Lung (tissue), 11 donors: ENCODE measurements at regions not wholly inside any gene's neighbourhood (a gene's known extent, or its start where the extent isn't known, plus 50 kb on each side); places are given as distances from the start of the nearest gene placed in this dataset.
A peak's percentile ranks its signal among the peaks of the same experiment; 100 is the strongest.

Experiments used
- ATAC-seq: fragments of 200-7000 bp; cut with Tn5 transposase; one replicate; pipeline ENCODE4 v1.9.1; 2020; ENCODE audit warnings: moderate number of reproducible peaks; ENCODE audit not compliant: insufficient read depth, low FRiP score
- DNase-seq, 3 donors: peaks; one replicate each; pipeline ENCODE4 v3.0.0-alpha.2; 2013 to 2017
- H3K27ac ChIP-seq, 2 donors: one replicate each; pipeline ENCODE4 v1.5.1; 2013; ENCODE audit warnings: mild to moderate bottlenecking in 2 of 2, moderate library complexity in 2 of 2, control low read depth in 1 of 2, inconsistent platforms in 1 of 2, low read depth in 1 of 2, low read length in 1 of 2
- H3K27me3 ChIP-seq, 3 donors: one replicate each; pipeline ENCODE4 v1.5.1; 2013; ENCODE audit warnings: low read length in 2 of 3; ENCODE audit not compliant: control insufficient read depth in 3 of 3, insufficient read depth in 3 of 3
- H3K36me3 ChIP-seq, 4 donors: one replicate each; pipeline ENCODE4 v1.5.1; 2013; ENCODE audit warnings: low read length in 4 of 4, mild to moderate bottlenecking in 1 of 4, moderate library complexity in 1 of 4; ENCODE audit not compliant: control insufficient read depth in 4 of 4, insufficient read depth in 4 of 4
- H3K4me1 ChIP-seq, 5 donors: one replicate each; pipeline ENCODE4 v1.5.1; 2013; ENCODE audit warnings: low read length in 5 of 5, mild to moderate bottlenecking in 2 of 5, moderate library complexity in 1 of 5; ENCODE audit not compliant: control insufficient read depth in 5 of 5, insufficient read depth in 5 of 5
- H3K4me3 ChIP-seq: one replicate; pipeline ENCODE4 v1.5.1; 2013; ENCODE audit warnings: mild to moderate bottlenecking, control low read depth, moderate library complexity
- H3K9ac ChIP-seq, 2 donors: one replicate each; pipeline ENCODE4 v1.5.1; 2013; ENCODE audit warnings: low read length in 2 of 2, control low read depth in 1 of 2; ENCODE audit not compliant: insufficient read depth in 1 of 2
- H3K9me3 ChIP-seq, 4 donors: one replicate each; pipeline ENCODE4 v1.5.1; 2013; ENCODE audit warnings: low read length in 3 of 4, mild to moderate bottlenecking in 1 of 4, moderate library complexity in 1 of 4; ENCODE audit not compliant: control insufficient read depth in 4 of 4, insufficient read depth in 3 of 4
- CTCF ChIP-seq: IDR thresholded peaks from 2 replicates; pipeline ENCODE4 v1.5.1; 2012; ENCODE audit warnings: mild to moderate bottlenecking; ENCODE audit errors: control extremely low read depth, extremely low read depth
- WGBS, 2 donors: extraction: QIAGEN DNeasy Blood & Tissue Kit; methylation state at CpG; one replicate each; pipeline ENCODE4 v1.1.7; 2013; 5-methylcytosine and 5-hydroxymethylcytosine counted together
- donor health status: control.
- donor health status: control.
- donor health status: Bipolar disorder and iron deficiency.
- donor health status: healthy.
- donor health status: DM: yes; HTN: yes; CAD: no.

- H3K4me1 ChIP-seq: no peaks in the 10 kb centered on the region
- no peak overlapping the region for H3K4me3 ChIP-seq
- no peaks in the 10 kb centered on the region for H3K9me3 ChIP-seq
- peaks cover 0 to 3% (median 3%) of the 10 kb centered on the region in 3 donors for H3K27me3 ChIP-seq
- ATAC-seq (no peak), DNase-seq (peak in 1 of 3 donors; percentile 6)
- H3K36me3 ChIP-seq: no peaks in the 10 kb centered on the region
- 94 to 96% methylated on average over 1 of the region's 1 CpG for WGBS, 2 donors
- no peak overlapping the region for H3K9ac ChIP-seq
- no peak overlapping the region for H3K27ac ChIP-seq
- TF ChIP-seq CTCF: no peak
Measured at GRCh38 chrX:43313035-43313434, 343.1 kb upstream of the MAOA start.

DNA sequence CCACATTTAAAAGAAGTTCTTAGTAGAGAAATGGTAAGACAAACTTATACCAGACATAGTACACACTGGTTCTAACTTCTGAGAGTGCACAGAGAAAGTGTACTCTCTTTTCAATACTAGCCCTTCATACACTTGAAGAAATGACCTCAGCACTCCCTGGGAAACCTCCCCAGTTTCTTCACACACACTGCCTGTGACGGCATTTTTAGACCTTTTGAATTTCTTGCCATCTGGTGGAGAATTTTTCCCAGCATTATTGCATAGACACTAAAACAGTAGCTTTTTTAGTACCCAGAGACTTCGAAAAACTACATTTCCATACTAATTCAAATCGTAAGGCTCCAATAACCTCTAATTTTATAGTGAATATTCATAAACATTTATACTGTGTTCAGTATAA is 341.6 kb upstream of the MAOA start:
- Histone ChIP-seq H3K27ac (no peak overlapping the region), H3K27me3 (peaks cover 0 to 3% (median 3%) of the 10 kb centered on the region in 3 donors), H3K4me1 (no peaks in the 10 kb centered on the region), H3K36me3 (no peaks in the 10 kb centered on the region), H3K9me3 (no peaks in the 10 kb centered on the region), H3K9ac (no peak overlapping the region), H3K4me3 (no peak overlapping the region)
- ATAC-seq (no peak), DNase-seq (peak in 2 of 3 donors; percentile 1 to 23)
- 69 to 89% methylated on average over 3 of the region's 3 CpGs for WGBS, 2 donors
- TF ChIP-seq CTCF: no peak

GRCh38 chrX:43315622-43316021 is 340.5 kb upstream of the MAOA start:
- H3K4me1 ChIP-seq: no peaks in the 10 kb centered on the region
- DNase-seq: no peak

More at GRCh38 chrX:43315622-43316021, 340.5 kb upstream of the MAOA start:
- Histone ChIP-seq H3K9me3 (no peaks in the 10 kb centered on the region), H3K36me3 (no peaks in the 10 kb centered on the region), H3K27ac (no peak overlapping the region), H3K9ac (no peak overlapping the region), H3K27me3 (peaks cover 0 to 3% (median 3%) of the 10 kb centered on the region in 3 donors), H3K4me3 (no peak overlapping the region)
- 61 to 85% methylated on average over 4 of the region's 4 CpGs for WGBS, 2 donors
- no peak for TF ChIP-seq CTCF
- ATAC-seq: no peak
